SIG-M5 treated with dmso at 0.1 percent for 504 hours (cell line): ENCODE measurements at regions not wholly inside any gene's neighbourhood (a gene's known extent, or its start where the extent isn't known, plus 50 kb on each side); places are given as distances from the start of the nearest gene placed in this dataset.
"Not testable (repeated sequence)": the region's sequence is repeated elsewhere in the genome, so short reads cannot be mapped to it uniquely, and the experiment has no call there.

Experiments used
- DNase-seq: peaks from one replicate; lab custom pipeline; 2025; ENCODE audit not compliant: unreplicated experiment; lab: John Stamatoyannopoulos, UW

GRCh38 chr5:33138145-33138544 lies 302.6 kb upstream of the TARS1 start:
- not testable (repeated sequence) for DNase-seq

DNA sequence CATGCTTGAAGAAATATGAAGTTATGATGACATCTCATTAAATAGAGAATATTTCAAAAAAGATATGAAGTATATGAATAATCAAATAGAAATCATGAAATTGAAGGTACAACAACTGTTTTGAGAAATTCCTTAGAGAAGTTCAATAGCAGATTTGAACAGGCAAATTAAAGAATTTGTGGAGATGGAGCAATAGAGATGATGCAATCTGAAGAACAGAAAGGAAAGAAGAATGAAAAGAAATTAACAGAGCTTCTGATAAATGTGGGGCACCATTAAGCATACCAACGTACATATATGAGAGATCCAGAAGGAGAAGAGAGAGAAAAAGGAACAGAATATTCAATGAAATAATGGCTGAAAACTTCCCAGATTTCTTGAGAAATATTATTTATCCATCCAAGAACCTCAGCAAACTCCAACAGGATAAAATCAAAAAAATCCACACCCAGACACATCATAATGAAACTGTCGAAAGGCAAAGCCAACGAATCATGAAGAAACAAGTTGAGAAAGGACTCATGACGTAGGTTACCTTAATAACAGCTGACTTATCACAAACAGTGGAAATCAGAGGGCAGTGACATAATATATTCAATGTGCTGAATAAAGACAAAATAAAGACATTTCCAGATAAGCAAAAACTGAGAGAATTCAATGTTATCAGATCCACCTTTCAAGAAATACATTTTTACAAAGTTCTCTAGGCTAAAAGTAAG lies 297.2 kb upstream of the TARS1 start:
- DNase-seq = no peak

- DNase-seq = no peak
Measured at GRCh38 chr5:33146881-33147280, 293.9 kb upstream of the TARS1 start.

DNA sequence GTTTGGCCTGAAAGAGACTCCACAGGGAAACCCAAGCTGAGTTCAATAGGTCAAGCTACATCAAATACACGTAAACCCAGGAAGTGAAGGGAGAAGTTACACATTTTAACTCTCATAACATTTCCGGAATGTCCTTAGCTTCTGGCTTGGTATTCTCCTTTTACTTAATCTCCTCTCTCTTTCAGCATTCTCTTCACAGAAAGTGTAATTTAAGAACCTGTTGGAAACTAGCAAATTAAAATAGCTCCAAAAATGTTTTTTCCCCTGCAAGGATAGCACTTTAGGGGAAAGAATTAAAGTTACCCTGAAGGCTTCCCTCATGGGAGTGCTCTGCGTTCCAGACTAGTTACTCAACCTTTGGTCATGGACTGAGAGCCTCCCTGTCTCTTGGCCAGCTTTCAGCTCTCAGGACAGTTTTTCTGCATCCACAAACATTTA lies 292.7 kb upstream of the TARS1 start:
- DNase-seq = no peak

DNA sequence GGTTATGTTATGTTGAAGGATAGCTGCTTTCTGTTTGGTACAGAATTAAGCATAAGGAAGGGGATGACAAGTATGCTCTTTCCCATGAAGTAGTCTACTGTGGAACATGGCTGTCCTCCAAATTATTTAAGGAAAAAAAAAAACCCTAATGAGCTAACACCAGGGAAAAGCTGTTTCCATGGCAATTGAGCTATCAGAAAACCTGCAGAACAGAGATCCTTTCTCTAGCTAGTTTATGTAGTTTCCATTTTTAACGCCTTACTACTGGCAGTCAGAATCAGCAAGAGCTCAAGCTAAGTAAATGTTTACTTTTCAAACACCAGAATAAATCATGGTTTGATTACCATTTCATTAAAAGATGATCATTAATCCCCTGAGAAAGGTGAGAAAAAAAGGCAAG lies 287.4 kb upstream of the TARS1 start:
- DNase-seq = no peak

GRCh38 chr5:33153831-33154230 lies 286.9 kb upstream of the TARS1 start:
- peak; percentile 18 for DNase-seq

DNA sequence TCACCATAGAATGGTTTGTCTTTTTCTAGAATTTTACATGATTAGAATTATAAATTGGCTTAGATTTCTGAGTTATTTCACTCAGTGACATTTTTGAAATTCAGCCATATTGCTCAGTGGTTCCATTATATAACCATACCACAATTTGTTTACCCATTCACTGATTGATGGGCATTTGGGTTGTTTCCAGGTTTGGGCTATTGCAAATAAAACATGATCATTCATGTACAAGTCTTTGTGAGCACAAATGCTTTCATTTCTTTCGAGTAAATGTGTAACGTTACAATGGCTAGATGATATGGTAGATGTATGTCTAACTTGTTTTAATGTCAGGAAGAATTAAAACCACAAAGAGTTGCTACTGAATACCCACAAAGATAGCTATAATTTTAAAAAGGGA lies 279.9 kb upstream of the TARS1 start:
- no peak for DNase-seq

GRCh38 chr5:33161421-33161820 lies 279.3 kb upstream of the TARS1 start:
- no peak for DNase-seq

GRCh38 chr5:33162057-33162456 lies 278.7 kb upstream of the TARS1 start:
- DNase-seq = no peak

DNA sequence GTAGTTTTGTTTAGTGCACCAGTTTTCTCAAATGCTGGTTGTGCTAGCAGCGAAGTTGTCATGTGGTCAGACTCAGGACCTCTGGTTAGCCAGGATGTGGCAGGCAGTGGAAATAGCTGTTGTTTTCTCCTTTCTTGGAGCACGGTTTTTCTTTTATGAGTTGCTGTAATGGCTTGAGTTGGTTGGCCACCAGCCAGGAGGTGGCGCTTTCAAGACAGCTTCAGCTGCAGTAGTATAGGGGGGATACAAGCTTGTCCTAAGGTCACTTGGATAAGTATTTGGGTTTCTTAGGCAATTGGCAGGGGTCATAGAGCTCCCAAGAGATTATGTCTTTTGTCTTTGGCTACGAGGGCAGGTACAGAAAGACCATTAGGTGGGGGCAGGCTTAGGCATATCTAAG lies 274.2 kb upstream of the TARS1 start:
- DNase-seq = no peak

- DNase-seq = no peak
Measured at GRCh38 chr5:33166948-33167347, 273.8 kb upstream of the TARS1 start.

- DNase-seq = no peak
Measured at GRCh38 chr5:33167541-33167940, 273.2 kb upstream of the TARS1 start.

GRCh38 chr5:33170411-33170810 lies 270.4 kb upstream of the TARS1 start:
- no peak for DNase-seq

DNA sequence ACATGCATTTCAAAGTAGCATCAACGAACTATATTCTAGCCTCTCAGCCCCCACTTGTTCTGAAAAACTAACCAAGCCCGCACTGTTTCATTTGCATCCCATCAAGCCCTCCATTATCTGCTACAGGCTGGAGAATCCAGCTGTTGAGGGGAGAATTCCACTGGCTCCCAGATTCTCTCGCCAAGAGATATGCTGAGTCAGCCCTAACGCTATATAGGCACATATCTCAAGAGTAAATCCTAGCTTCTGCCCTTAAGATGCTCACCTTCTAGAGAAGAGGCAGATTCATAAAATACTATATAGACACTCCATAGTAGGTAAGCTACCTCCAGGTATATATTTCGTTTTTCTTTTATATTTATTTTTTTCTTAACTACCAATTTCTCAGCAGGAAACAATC lies 266.4 kb upstream of the TARS1 start:
- no peak for DNase-seq

DNA sequence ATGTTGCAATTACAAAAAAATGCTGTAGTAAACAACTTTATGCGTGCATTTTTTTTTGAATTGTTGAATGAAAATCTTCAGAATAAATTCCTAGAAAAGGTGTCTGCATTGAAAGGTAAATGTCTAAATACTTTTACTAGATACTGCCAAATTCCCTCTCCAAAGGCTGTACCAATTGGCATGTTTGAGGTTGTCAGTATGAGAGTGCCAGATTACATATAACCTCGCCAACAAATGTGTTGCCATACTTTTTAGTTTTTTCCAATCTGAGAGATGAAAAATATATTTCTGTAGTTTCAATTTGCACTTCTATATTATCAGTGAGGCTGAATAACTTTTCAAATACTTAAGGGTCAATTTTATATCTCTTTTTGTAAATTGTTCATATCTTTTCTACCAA lies 261.5 kb upstream of the TARS1 start:
- DNase-seq = no peak

- peak; percentile 10 for DNase-seq
Measured at GRCh38 chr5:33180900-33181299, 259.9 kb upstream of the TARS1 start.

DNA sequence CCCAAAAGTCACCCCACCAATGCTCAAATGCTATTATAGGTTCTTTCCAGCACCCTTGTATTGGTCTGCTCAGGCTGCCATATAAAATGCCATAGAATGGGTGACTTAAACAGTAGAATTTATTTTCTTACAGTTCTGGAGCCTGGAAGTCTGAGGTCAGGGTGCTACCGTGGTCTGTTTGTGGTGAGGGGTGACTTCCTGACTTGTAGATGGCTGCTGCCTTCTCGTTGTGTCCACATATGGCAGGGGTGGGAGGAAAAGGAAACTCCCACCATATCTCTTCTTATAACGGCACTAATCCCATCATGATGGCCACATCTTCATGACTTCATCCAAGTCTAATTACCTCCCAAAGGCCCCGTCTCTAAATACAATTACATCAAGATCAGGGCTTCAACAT lies 257.8 kb upstream of the TARS1 start:
- DNase-seq = no peak

DNA sequence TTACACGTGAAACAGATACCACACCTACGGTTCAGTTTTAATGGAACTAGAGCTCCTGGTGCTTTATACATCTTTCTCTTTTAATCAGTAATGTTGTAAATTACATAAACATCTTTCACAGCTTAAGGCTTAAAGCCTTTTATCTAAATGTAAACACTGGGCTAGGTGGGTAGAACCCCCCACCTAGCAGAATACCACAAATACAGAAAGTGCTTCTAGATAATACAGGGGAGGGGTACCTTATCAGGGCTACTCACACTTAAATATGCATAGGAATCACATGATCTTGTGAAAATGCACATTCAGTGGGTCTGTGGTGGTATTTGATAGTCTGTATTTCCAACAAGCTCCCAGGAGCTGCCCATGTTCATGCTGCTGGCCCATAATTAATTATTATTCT lies 256.4 kb upstream of the TARS1 start:
- DNase-seq = no peak

DNA sequence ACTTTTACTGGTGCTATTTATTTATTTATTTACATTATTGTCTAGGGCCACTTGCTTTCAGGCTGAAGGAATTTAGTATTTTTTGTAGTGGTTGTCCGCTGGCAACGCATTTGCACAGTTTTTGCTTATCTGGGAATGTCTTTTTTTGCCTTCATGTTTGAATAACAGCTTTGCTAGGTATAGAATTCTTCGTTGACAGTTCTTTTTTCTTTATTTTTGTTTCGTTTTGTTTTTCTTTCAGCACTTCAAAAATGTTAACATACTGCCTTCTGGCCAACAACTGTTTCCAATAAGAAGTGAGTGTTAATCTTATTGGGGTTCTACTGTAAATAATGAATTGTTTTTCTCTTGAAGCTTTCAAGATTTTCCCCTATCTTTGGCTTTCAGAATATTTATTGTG lies 252.7 kb upstream of the TARS1 start:
- no peak for DNase-seq

GRCh38 chr5:33194914-33195313 lies 245.9 kb upstream of the TARS1 start:
- DNase-seq = no peak

DNA sequence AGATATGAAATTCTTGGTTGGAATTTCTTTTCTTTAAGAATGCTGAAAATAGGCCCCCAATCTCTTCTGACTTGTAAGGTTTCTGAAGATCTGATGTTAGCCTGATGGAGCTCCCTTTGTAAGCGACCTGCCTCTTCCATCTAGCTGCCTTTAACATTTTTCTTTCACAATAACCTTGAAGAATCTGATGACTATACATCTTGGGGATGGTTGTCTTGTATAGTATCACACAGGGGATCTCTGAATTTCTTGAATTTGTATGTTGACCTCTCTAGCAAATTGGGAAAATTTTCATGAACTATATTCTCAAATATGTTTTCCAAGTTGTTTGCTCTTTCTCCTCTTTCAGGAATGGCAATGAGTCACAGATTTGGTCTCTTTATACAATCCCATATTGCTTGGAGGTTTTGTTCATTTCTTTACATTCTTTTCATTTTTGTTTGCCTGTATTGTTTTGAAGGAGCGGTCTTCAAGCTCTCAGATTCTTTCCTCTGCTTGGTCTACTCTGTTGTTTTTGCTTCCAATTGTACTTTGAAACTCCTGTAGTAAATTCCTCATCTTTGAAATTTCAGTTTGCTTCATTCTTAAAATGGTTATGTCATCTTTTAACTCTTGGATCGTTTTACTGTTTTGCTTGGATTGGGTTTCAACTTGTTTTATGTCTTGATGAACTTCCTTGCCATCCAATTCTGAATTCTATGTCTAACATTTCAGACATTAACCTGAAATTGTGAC lies 245.2 kb upstream of the TARS1 start:
- DNase-seq = no peak

DNA sequence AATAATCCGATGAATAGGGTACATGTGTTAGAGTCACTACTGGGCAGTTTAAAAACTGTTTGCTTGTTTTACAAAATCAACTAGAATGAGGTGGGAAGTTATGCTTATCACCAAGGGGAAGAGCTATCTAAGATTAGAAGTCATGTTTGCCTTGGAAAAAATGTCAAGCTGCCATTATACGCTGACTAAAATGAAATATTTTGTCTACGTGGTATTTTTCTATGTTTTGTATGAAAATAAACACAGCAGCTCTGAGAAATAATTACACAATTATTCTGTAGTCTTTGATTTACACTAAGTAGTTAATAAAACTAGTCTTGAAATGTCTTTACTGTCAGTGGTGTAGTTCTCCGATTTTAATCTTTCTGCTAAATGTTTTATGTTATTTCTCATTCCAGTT lies 241.9 kb upstream of the TARS1 start:
- DNase-seq = no peak

GRCh38 chr5:33203931-33204330 lies 236.8 kb upstream of the TARS1 start:
- no peak for DNase-seq
